GM18498 (cell line): ENCODE measurements at regions not wholly inside any gene's neighbourhood (a gene's known extent, or its start where the extent isn't known, plus 50 kb on each side); places are given as distances from the start of the nearest gene placed in this dataset.

Experiments
- ATAC-seq: cut with Tn5 transposase; IDR thresholded peaks from one replicate; pipeline ENCODE4 v1.9.1; 2021; ENCODE audit warnings: mild to moderate bottlenecking, moderate library complexity; ENCODE audit not compliant: unreplicated experiment

- ATAC-seq = no peak
Measured at GRCh38 chr6:147806697-147807096, 298.2 kb downstream of the SAMD5 start.

- ATAC-seq = no peak
Measured at GRCh38 chr6:147808640-147809039, 300.1 kb downstream of the SAMD5 start.

DNA sequence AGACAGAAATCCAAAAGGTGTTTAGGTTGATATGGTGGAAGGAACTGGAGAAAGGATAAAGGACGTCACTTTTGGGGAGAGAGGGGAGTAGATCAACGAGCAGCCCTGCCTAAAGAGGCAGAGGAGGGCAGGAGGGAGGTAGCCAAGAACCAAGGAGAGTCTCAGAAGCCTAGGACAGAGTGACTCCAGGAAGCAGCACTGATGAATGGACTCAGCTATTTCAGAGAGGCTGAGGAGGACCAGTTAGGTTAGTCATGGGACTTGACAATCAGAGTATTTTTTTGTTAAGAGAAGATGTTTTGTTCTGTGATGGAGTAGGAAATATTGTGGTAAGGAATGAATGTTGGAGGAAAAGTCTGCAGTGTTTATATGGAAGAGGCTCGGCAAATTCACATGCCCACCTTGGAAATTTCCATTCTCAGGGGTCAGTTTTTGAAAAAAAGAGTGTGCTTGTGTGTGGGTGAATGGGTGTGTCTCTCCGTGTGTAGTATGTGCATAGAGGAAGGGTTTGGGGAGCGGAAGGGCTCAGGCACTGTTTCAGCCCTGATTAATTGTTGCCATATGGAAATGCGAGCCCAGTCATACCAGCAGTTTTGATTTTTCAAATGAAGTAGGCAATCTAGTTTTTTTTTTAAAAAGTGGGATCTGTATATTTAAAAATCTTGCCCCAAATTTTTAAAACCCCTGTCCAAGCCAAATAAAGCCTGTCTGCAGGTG lies 303.6 kb downstream of the SAMD5 start:
- no peak for ATAC-seq

DNA sequence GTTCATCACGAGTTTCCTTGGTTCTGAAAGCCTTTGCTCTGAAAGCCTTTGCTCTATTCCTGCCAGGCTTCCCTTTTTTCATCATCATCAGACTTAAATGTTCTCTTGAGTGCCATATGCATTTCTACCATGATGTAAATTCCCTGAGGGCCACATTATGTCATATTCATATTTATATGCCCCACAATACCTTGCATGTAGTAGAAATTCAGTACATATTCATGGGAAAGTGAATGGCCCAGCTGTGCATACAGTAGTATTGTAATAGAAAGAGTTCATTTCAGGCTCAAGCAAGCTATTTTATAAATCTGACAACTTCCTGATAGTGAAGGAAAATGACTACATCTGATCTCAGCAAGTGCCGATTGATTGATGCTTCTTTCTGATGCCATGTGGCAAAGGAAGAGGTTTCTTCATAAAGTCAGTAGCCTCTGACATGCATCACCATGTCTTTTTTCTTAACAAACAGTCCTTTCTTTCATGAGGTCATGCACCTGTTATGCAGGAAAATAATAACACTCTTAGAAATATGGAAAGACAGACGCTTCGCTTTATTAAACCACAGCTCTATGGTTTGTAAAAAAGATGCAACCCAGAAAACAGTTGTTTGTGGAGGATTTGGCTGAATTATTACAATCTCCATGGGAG lies 308.7 kb downstream of the SAMD5 start:
- no peak for ATAC-seq

GRCh38 chr6:147820520-147820919 lies 312.0 kb downstream of the SAMD5 start:
- ATAC-seq = no peak

DNA sequence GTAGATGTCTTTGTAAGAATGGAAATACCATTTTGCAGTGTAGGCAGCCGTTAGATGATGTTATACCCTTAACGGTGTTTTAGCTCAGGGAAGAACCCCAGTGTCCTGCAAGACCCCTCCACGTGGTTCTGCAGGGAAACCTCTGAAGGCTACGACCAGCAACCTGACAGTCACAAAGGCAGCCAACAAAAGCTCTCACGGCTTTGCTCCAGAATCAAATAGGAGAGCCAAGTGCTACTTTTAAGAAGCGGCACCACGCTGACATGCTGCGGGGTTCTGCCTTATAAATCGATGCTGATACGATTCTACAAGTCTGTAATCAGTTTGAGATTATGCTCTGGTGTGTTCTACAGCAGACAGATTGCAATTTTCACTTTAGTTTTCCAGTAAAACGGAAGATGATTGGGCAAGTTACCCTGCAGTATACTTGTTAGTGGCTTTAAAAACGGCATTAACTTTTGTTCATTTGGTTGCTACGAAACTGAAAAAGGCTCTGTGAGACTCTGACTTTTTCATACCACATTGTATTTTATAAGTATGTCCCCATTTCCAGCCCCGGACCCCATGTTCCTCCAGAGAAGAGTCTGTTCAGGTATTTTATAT lies 312.9 kb downstream of the SAMD5 start:
- ATAC-seq = no peak

- no peak for ATAC-seq
Measured at GRCh38 chr6:147823936-147824335, 315.4 kb downstream of the SAMD5 start.

DNA sequence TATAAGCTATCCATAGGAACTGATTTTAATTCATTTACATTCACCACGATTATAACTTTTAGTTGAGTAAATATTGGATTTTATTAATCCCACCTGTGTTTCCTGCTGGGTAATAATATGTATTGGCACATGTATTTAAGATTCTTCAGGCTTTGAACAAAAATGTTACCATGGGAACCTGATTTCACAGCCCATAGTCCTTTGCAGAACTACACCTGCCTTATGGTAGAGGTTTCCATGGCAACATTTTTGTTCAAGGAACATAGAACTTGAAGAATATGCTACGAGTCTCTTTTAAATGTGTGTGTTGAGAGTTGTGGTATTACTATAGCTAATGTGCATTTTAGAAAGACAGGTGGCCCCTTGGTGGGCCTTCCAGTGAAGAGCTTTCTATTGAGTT lies 317.4 kb downstream of the SAMD5 start:
- ATAC-seq = no peak

- no peak for ATAC-seq
Measured at GRCh38 chr6:147826698-147827097, 318.2 kb downstream of the SAMD5 start.

DNA sequence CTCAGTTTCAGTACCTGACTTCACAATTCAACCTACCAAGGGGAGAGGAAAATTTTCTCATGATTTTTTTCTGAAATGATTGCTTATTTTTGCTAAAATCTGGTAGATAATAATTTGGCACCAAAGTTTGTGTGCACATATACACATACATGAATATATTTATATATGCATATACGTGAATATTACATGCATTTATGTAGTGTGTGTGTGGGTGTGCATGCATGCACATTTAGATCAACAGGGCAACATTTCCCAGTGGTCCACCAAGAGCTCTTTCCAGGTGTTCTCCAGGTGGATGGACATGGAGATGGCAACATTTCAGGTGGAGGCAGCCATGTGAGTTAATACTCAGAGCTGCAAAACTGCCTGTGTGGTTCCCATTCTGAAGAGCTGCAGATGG lies 320.9 kb downstream of the SAMD5 start:
- ATAC-seq = no peak

- ATAC-seq = no peak
Measured at GRCh38 chr6:147829835-147830234, 321.3 kb downstream of the SAMD5 start.

DNA sequence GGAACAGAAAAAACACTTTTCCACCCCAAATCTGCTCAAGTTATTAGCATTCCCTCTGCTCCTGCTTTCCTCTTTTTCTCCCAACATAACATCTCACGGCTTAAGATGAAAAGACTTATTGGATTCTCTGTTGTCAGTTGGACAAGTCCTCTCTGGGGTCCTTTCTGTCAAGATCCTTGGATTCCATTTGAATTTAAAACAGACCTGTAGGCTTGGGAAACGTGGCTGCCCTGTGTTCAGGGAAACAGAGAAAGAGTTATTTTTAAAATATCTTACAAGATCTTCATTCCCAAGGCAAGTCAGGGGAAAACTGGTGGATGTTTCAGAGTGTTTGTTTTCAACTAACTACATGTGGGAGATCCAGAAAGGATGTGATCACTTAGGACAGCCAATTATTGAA lies 322.9 kb downstream of the SAMD5 start:
- ATAC-seq = no peak

- no peak for ATAC-seq
Measured at GRCh38 chr6:147833607-147834006, 325.1 kb downstream of the SAMD5 start.

DNA sequence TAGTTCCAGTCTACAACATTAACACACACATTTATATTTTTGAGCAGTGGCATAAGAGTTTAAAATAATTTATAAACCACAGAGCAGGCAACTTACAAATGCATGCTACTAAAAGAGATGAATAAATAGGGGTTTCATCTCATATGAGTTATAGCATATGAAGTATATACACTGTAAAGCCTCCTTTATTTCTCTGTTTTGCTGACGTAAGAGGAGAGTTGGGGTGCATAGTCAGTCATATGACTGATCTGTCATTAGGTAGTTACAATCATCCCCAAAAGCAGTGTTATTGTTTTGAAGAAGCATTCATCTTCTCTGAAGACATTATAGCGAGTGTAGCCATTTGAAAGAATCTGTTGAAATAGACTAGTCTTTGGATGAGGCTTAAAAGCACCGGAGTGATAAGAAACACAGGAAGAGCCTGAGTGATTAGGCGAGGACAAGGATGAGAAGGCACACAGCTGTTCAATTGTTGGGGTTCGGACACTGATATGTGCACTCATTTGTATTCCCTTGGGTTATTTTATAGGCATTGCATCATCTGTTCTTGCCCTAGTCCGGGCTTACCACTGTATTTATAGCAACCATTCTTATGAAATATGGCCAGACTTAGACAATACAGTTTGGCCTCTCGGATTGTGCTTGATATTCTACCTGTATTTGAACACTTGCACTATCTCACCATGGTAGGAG lies 325.7 kb downstream of the SAMD5 start:
- ATAC-seq = no peak

- ATAC-seq = no peak
Measured at GRCh38 chr6:147837540-147837939, 329.1 kb downstream of the SAMD5 start.

GRCh38 chr6:147839708-147840610 lies 331.5 kb downstream of the SAMD5 start:
- no peak for ATAC-seq

DNA sequence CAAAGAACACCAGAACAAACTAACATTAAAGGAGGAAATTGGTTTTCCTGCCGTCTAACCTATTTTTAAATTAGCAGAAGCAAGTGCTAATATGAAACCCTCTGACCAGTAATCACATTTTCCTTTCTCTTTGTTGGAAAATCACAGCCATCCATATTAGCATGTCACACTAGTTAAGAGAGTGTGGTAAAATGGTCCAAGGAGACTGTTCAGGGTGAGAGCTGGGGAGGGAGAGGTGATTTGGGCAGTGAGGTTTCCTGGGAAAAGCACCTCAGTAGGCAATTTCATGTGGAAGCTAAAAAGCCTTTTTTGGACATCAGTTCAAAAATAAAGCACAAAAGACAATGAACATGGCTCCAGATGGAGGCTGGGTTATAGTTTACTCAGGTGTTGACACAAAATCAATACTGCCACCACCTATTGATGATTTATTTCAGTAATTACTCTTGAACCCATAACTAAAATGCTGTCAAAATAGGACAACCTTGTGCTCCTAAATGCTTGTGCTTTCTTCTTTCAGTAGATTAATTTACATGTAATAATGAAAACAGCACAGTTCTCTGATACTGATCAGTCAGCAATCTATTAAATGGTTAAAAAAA lies 333.2 kb downstream of the SAMD5 start:
- ATAC-seq = no peak

DNA sequence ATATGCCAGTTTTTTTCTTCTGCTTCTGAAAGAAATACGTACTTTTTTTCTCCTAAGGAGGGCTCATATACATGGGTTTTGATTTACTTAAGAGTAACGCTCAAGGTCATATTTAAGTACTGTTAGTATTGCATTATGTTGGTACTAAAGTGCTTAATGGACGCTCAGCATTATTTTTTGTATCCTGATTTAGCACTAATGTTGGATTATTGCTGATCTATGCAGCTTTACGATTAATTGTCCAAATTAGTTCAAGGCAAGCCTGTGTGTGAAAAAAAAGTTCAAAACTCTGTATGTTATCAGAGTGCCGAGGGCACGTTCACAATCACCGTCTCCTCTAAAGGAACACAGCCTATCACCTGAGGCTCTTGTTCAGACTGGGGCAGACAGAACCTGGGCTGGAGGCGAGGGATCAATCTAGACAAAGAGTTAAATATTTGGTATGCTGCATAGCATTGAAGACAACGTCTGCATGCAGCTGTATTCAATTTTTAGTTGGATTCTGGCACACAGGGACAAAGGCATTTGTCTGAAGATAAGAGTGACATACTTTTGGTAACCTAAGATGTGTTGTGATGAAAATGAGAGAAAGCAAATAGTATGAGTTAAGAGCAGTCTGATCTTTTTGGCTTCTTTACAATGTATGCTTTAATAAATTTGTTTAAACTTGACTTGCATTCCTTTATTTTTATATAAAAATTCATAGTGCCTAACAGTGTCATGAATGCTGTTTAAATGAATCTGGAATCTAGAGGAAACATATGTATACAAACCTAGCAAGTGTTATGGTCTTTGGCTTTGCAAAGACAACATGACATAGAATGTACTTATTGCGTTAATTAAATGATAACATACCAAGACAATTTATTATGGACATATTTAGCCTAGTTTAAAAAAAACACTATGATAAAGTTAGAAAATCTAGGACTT lies 341.2 kb downstream of the SAMD5 start:
- ATAC-seq = no peak

DNA sequence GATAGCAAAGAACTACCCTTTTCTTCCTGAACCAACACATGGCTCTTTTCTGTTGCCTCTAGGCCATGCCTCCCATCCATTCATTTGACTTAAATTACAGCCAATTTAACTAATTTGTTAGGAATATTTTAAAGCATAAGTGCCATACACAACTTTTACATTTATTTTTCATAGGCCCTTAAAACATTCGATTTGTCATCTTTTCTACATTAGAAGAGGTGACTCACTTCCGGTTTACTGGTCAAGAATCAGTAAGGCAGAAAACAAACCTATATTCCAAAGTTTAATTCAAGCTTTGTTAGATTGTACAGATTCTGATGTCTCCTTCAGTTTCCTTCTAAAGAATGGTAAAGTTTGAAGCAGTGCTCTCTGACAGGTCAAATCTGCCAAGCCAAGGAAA lies 344.3 kb downstream of the SAMD5 start:
- ATAC-seq = no peak
